ENCODE measurements at regions not wholly inside any gene's neighbourhood (a gene's known extent, or its start where the extent isn't known, plus 50 kb on each side); places are given as distances from the start of the nearest gene placed in this dataset.

DNA sequence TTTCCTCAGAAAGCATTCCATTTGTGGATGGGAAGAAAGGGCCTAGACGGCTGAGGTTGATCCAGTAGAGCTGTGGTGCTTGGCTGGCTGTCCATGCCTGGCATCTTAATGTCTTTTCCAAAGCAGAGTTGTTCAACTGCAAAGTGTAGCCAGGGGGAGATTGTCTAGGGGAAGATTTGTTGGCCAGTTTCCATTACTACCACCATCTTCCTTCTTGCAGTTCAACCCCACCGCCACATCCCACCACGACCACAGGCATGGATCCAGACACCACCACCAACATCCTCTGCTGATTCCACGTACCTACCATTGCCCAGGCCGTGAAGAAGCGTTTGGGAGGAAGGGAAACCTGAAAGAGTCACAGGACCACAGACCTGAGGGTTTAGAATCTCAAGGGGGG, 50.7 kb upstream of the HAAO start:
- TF ChIP-seq EZH2 (IDR thresholded peaks at IDR 0.05; ENCODE audit: low read length) (no peak), CTCF (optimal IDR thresholded peaks at IDR 0.05 in 1 of 3, IDR thresholded peaks at IDR 0.05 in 1 of 3, conservative IDR thresholded peaks at IDR 0.05 in 1 of 3; ENCODE audit: extremely low read depth in 1 of 3, insufficient read depth in 2 of 3, low read length in 3 of 3) (no peak)

Data from keratinocyte (primary cell).